ENCODE measurements at regions not wholly inside any gene's neighbourhood (a gene's known extent, or its start where the extent isn't known, plus 50 kb on each side); places are given as distances from the start of the nearest gene placed in this dataset.
"Not testable (repeated sequence)": the region's sequence is repeated elsewhere in the genome, so short reads cannot be mapped to it uniquely, and the experiment has no call there.

GRCh38 chr3:34090876-34091275 is 292.4 kb downstream of the PDCD6IP start:
- DNase-seq (ENCODE audit: low read depth in 1 of 2, low spot score in 1 of 2) = no peak
- TF ChIP-seq JUND (IDR thresholded peaks at IDR 0.05; ENCODE audit: low read depth) = no peak
- in situ Hi-C loops (cut with HindIII; ENCODE audit: low pct_unique_long_range_greater_than_20kb, low sequenced_read_pairs) = no loop called here

- DNase-seq (ENCODE audit: low read depth in 1 of 2, low spot score in 1 of 2); in situ Hi-C loops (cut with HindIII; ENCODE audit: low pct_unique_long_range_greater_than_20kb, low sequenced_read_pairs): not testable (repeated sequence)
These were observed 295.9 kb downstream of the PDCD6IP start for GRCh38 chr3:34094280-34094679.

GRCh38 chr3:34102288-34102687 is 303.9 kb downstream of the PDCD6IP start:
- no peak for TF ChIP-seq JUND (IDR thresholded peaks at IDR 0.05; ENCODE audit: low read depth)
- in situ Hi-C loops (cut with HindIII; ENCODE audit: low pct_unique_long_range_greater_than_20kb, low sequenced_read_pairs) = no loop called here
- no peak for DNase-seq (ENCODE audit: low read depth in 1 of 2, low spot score in 1 of 2)

GRCh38 chr3:34106379-34106778 is 307.9 kb downstream of the PDCD6IP start:
- in situ Hi-C loops (cut with HindIII; ENCODE audit: low pct_unique_long_range_greater_than_20kb, low sequenced_read_pairs) = no loop called here
- TF ChIP-seq JUND (IDR thresholded peaks at IDR 0.05; ENCODE audit: low read depth) = no peak
- DNase-seq (ENCODE audit: low read depth in 1 of 2, low spot score in 1 of 2) = no peak

GRCh38 chr3:34106879-34107278 is 308.4 kb downstream of the PDCD6IP start:
- TF ChIP-seq JUND (IDR thresholded peaks at IDR 0.05; ENCODE audit: low read depth) = no peak
- DNase-seq (ENCODE audit: low read depth in 1 of 2, low spot score in 1 of 2) = peak in 1 of 2 experiments; percentile 75
- in situ Hi-C loops (cut with HindIII; ENCODE audit: low pct_unique_long_range_greater_than_20kb, low sequenced_read_pairs) = no loop called here

- in situ Hi-C loops (cut with HindIII; ENCODE audit: low pct_unique_long_range_greater_than_20kb, low sequenced_read_pairs) = no loop called here
- TF ChIP-seq JUND (IDR thresholded peaks at IDR 0.05; ENCODE audit: low read depth) = no peak
- DNase-seq (ENCODE audit: low read depth in 1 of 2, low spot score in 1 of 2) = no peak
These were observed 309.2 kb downstream of the PDCD6IP start for GRCh38 chr3:34107669-34108068.

- no peak for TF ChIP-seq JUND (IDR thresholded peaks at IDR 0.05; ENCODE audit: low read depth)
- in situ Hi-C loops (cut with HindIII; ENCODE audit: low pct_unique_long_range_greater_than_20kb, low sequenced_read_pairs) = no loop called here
- DNase-seq (ENCODE audit: low read depth in 1 of 2, low spot score in 1 of 2) = no peak
These were observed 310.6 kb downstream of the PDCD6IP start for GRCh38 chr3:34109021-34109420.

GRCh38 chr3:34109846-34110245 is 311.4 kb downstream of the PDCD6IP start:
- no peak for DNase-seq (ENCODE audit: low read depth in 1 of 2, low spot score in 1 of 2)
- TF ChIP-seq JUND (IDR thresholded peaks at IDR 0.05; ENCODE audit: low read depth) = no peak
- in situ Hi-C loops (cut with HindIII; ENCODE audit: low pct_unique_long_range_greater_than_20kb, low sequenced_read_pairs) = no loop called here

- no peak for TF ChIP-seq JUND (IDR thresholded peaks at IDR 0.05; ENCODE audit: low read depth)
- in situ Hi-C loops (cut with HindIII; ENCODE audit: low pct_unique_long_range_greater_than_20kb, low sequenced_read_pairs) = no loop called here
- DNase-seq (ENCODE audit: low read depth in 1 of 2, low spot score in 1 of 2) = peak in 1 of 2 experiments; percentile 36
These were observed 312.9 kb downstream of the PDCD6IP start for GRCh38 chr3:34111361-34111760.

GRCh38 chr3:34112261-34112660 is 313.8 kb downstream of the PDCD6IP start:
- in situ Hi-C loops (cut with HindIII; ENCODE audit: low pct_unique_long_range_greater_than_20kb, low sequenced_read_pairs); DNase-seq (ENCODE audit: low read depth in 1 of 2, low spot score in 1 of 2): not testable (repeated sequence)

- DNase-seq (ENCODE audit: low read depth in 1 of 2, low spot score in 1 of 2) = no peak
- TF ChIP-seq JUND (IDR thresholded peaks at IDR 0.05; ENCODE audit: low read depth) = no peak
- in situ Hi-C loops (cut with HindIII; ENCODE audit: low pct_unique_long_range_greater_than_20kb, low sequenced_read_pairs) = no loop called here
These were observed 332.7 kb downstream of the PDCD6IP start for GRCh38 chr3:34131091-34131490.

GRCh38 chr3:34132069-34132692 is 333.8 kb downstream of the PDCD6IP start:
- in situ Hi-C loops (cut with HindIII; ENCODE audit: low pct_unique_long_range_greater_than_20kb, low sequenced_read_pairs) = no loop called here
- TF ChIP-seq JUND (IDR thresholded peaks at IDR 0.05; ENCODE audit: low read depth) = no peak
- no peak for DNase-seq (ENCODE audit: low read depth in 1 of 2, low spot score in 1 of 2)

GRCh38 chr3:34139566-34139965 is 341.1 kb downstream of the PDCD6IP start:
- no peak for DNase-seq (ENCODE audit: low read depth in 1 of 2, low spot score in 1 of 2)
- in situ Hi-C loops (cut with HindIII; ENCODE audit: low pct_unique_long_range_greater_than_20kb, low sequenced_read_pairs) = no loop called here
- TF ChIP-seq JUND (IDR thresholded peaks at IDR 0.05; ENCODE audit: low read depth) = no peak

- DNase-seq (ENCODE audit: low read depth in 1 of 2, low spot score in 1 of 2) = no peak
- in situ Hi-C loops (cut with HindIII; ENCODE audit: low pct_unique_long_range_greater_than_20kb, low sequenced_read_pairs) = no loop called here
- no peak for TF ChIP-seq JUND (IDR thresholded peaks at IDR 0.05; ENCODE audit: low read depth)
These were observed 342.2 kb downstream of the PDCD6IP start for GRCh38 chr3:34140616-34141015.
